ENCODE measurements at regions not wholly inside any gene's neighbourhood (a gene's known extent, or its start where the extent isn't known, plus 50 kb on each side); places are given as distances from the start of the nearest gene placed in this dataset.

GRCh38 chr9:118532592-118532991 lies 828.4 kb downstream of the TLR4 start:
- DNase-seq (ENCODE audit: low read depth): peak; percentile 21
- TF ChIP-seq, protein P1, sequence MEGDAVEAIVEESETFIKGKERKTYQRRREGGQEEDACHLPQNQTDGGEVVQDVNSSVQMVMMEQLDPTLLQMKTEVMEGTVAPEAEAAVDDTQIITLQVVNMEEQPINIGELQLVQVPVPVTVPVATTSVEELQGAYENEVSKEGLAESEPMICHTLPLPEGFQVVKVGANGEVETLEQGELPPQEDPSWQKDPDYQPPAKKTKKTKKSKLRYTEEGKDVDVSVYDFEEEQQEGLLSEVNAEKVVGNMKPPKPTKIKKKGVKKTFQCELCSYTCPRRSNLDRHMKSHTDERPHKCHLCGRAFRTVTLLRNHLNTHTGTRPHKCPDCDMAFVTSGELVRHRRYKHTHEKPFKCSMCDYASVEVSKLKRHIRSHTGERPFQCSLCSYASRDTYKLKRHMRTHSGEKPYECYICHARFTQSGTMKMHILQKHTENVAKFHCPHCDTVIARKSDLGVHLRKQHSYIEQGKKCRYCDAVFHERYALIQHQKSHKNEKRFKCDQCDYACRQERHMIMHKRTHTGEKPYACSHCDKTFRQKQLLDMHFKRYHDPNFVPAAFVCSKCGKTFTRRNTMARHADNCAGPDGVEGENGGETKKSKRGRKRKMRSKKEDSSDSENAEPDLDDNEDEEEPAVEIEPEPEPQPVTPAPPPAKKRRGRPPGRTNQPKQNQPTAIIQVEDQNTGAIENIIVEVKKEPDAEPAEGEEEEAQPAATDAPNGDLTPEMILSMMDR (conservative IDR thresholded peaks at IDR 0.05; ENCODE audit: low read length): no peak
- no peak overlapping the region for H3K4me3 ChIP-seq (ENCODE audit: low read length)

GRCh38 chr9:118533101-118533500 lies 828.9 kb downstream of the TLR4 start:
- peak; percentile 77 for DNase-seq (ENCODE audit: low read depth)
- TF ChIP-seq, protein P1 (conservative IDR thresholded peaks at IDR 0.05; ENCODE audit: low read length): peak; percentile 14; the same call in 1 of the 2 replicates
- no peak overlapping the region for H3K4me3 ChIP-seq (ENCODE audit: low read length)

DNA sequence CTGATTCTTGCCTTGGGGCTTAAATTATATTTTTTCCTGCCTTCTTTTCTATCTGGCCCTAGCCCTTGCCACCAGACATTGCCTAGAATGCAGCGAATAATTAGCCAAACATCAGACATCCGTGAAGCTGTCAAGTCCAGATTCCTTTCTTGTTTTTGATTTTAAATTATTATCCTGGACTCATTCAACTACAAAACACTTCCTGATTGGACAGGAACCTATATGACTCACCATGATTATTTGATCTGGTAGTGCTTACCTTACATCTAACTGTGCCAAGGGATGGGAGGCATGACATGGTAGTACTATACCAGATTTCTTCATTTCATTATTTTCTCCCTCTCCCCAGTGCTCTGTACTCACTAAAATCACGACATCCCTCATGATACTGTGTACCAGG lies 829.6 kb downstream of the TLR4 start:
- DNase-seq (ENCODE audit: low read depth): no peak
- H3K4me3 ChIP-seq (ENCODE audit: low read length): no peak overlapping the region
- TF ChIP-seq, protein P1 (conservative IDR thresholded peaks at IDR 0.05; ENCODE audit: low read length): no peak

DNA sequence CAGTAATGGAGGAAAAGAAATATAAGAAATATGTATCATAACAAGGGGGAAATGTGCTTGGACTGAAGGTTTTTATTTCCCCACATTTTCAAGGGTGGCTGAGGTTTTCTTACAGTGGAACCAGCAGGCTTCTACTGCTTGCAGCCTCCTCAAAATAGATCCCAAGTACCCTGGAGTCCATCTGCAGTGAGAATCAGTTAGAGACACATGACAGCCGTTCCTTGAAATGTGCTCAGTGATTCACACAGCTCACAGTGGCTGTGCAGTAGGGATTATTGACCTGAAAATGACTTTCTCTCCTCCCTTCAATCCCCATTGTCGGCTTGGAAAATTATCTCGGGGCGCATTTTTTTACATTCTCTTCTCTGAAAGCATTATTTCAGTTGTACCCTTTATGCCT lies 832.0 kb downstream of the TLR4 start:
- DNase-seq (ENCODE audit: low read depth): no peak
- TF ChIP-seq, protein P1 (conservative IDR thresholded peaks at IDR 0.05; ENCODE audit: low read length): no peak
- no peak overlapping the region for H3K4me3 ChIP-seq (ENCODE audit: low read length)

GRCh38 chr9:118538959-118539358 lies 830.3 kb downstream of the BRINP1 start:
- TF ChIP-seq, protein P1 (conservative IDR thresholded peaks at IDR 0.05; ENCODE audit: low read length): no peak
- no peak overlapping the region for H3K4me3 ChIP-seq (ENCODE audit: low read length)
- no peak for DNase-seq (ENCODE audit: low read depth)

DNA sequence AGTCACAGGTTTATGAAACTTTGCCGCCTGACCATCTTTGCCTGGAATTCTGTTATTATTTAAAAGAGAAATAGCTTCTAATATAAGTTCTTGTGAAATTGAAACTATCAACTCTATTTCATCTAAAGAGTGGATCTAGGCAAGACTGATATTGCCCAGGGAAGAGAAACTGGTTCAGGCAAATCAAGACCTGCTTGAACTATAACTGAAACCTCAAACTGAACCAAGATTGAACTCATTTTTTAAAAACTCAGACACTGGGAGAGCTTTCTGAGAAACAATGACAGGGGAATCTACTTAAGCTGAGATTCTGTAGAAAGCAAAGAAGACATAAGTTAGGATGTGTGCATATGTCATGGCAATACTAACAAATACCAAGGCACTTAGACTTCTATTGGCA lies 815.8 kb downstream of the BRINP1 start:
- TF ChIP-seq, protein P1 (conservative IDR thresholded peaks at IDR 0.05; ENCODE audit: low read length): no peak
- no peak for DNase-seq (ENCODE audit: low read depth)
- H3K4me3 ChIP-seq (ENCODE audit: low read length): no peak overlapping the region

DNA sequence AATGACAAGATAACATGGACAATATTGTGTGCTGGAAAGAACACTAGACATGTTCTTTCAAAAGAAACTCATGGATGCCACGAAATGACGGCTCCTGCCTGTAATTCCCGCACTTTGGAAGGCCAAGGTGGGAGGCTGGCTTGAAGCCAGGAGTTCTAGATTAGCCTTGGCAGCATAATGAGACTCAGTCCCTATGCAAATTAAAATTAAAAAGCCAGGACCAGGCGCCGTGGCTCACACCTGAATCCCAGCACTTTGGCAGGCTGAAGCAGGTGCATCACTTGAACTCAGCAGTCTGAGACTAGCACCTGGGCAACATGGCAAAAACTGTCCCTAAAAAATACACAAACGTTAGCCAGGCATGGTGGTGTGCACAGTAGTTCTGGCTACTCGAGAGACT lies 814.2 kb downstream of the BRINP1 start:
- no peak overlapping the region for H3K4me3 ChIP-seq (ENCODE audit: low read length)
- no peak for DNase-seq (ENCODE audit: low read depth)
- TF ChIP-seq, protein P1 (conservative IDR thresholded peaks at IDR 0.05; ENCODE audit: low read length): no peak

Data from AG10803 (cell line).